Heart right ventricle (tissue), 16 donors: ENCODE measurements at regions not wholly inside any gene's neighbourhood (a gene's known extent, or its start where the extent isn't known, plus 50 kb on each side); places are given as distances from the start of the nearest gene placed in this dataset.

ENCODE experiments used
- ATAC-seq, 8 donors: fragments of 200-7000 bp; cut with Tn5 transposase; one replicate each; pipeline ENCODE4 v1.9.1; 2020; ENCODE audit warnings: mild to moderate bottlenecking in 8 of 8, moderate library complexity in 8 of 8, moderate number of reproducible peaks in 1 of 8
- DNase-seq, 2 donors: peaks; one replicate each; pipeline ENCODE4 v3.0.0-alpha.2; 2020
- H3K27ac ChIP-seq, 10 donors: fragments of 200-600 bp; sonication (generic) in 2 of 10; one replicate each; pipeline versions ENCODE4 v1.5.0 to v1.8.0; 2020 to 2022; ENCODE audit warnings: mild to moderate bottlenecking in 3 of 10
- H3K27me3 ChIP-seq, 7 donors: fragments of 200-600 bp; one replicate each; pipeline ENCODE4 v1.8.0; 2021 to 2022; ENCODE audit warnings: mild to moderate bottlenecking in 2 of 7
- H3K36me3 ChIP-seq, 9 donors: fragments of 200-600 bp; sonication (generic) in 1 of 9; one replicate each; pipeline versions ENCODE4 v1.5.0 to v1.8.0; 2020 to 2022; ENCODE audit warnings: mild to moderate bottlenecking in 2 of 9
- H3K4me1 ChIP-seq, 9 donors: fragments of 200-600 bp; sonication (generic) in 1 of 9; one replicate each; pipeline versions ENCODE4 v1.5.0 to v1.8.0; 2020 to 2022; ENCODE audit warnings: mild to moderate bottlenecking in 4 of 9
- H3K4me3 ChIP-seq, 10 donors: fragments of 200-600 bp; sonication (generic) in 2 of 10; one replicate each; pipeline versions ENCODE4 v1.5.0 to v1.8.0; 2020 to 2022; ENCODE audit warnings: mild to moderate bottlenecking in 7 of 10, moderate library complexity in 2 of 10
- H3K9me3 ChIP-seq, 11 donors: fragments of 200-600 bp in 10 of 11; sonication (generic) in 2 of 11; one replicate each; pipeline versions ENCODE4 v1.5.0 to v1.8.0; 2013 to 2022; ENCODE audit warnings: mild to moderate bottlenecking in 2 of 11, control low read depth in 1 of 11, moderate library complexity in 1 of 11
- CTCF ChIP-seq, 9 donors: fragments of 200-600 bp; sonication (generic) in 2 of 9; IDR thresholded peaks; one replicate each; pipeline versions ENCODE4 v1.5.0 to v1.8.0; 2021 to 2022; ENCODE audit warnings: antibody characterized with exemption in 9 of 9, mild to moderate bottlenecking in 5 of 9, moderate library complexity in 1 of 9
- WGBS, 2 donors: extraction: QIAGEN DNeasy Blood & Tissue Kit; methylation state at CpG; one replicate each; pipeline ENCODE4 v1.1.7; 2013; ENCODE audit warnings: inconsistent platforms in 1 of 2; 5-methylcytosine and 5-hydroxymethylcytosine counted together
- intact Hi-C, 10 donors: fragments of 100-400 bp; cut with DNase I; formaldehyde crosslinking; loops; one replicate each; pipeline versions ENCODE4 v1.11.1 to v1.14.2; 2022
- donor health status: Arrhythmogenic right ventricular cardiomyopathy.
- donor health status: ischemic (EF 13 %, LVEDD 7.1; RV severe dilation, severe dysfunction).
- donor health status: healthy with polysubstance abuse.
- donor health status: DM: no; HTN: yes; CAD: no.
- donor health status: DM: no; HTN: no; CAD: no.
- donor health status: ischemic (EF 25% LVEDD 6.9; RV normal size, moderate dysfunction).
- donor health status: ischemic (EF 25% LVEDD 5.7; RV mildly dilated, moderate dysfunction).
- donor health status: healthy.
- donor health status: DM: yes; HTN: yes; CAD: no.
- donor health status: Ischemic cardiomyopathy.
- donor health status: ischemic (EF 35%, LVEDD 5.7; RV mildly dilated, moderate dysfunction).
- donor health status: nonischemic (EF 11% LVEDD 7.7; RV severe dilation, severe dysfunction).
- donor health status: DM: yes; HTN: yes; CAD: no.
- donor health status: PGD.
- donor health status: ischemic (EF 29% LVEDD 5.4; RV normal size, mild dysfunction).
- donor health status: nonischemic (EF 23%, LVEDD 6.1; RV moderate dilation, normal function).

GRCh38 chr5:74562122-74562521 is 78.4 kb downstream of the ENC1 start:
- ATAC-seq: no peak
- WGBS, 2 donors: 55 to 58% methylated on average over 5 of the region's 5 CpGs

GRCh38 chr5:74560245-74560644 is 80.3 kb downstream of the ENC1 start:
- Histone ChIP-seq H3K27me3 (no peaks in the 10 kb centered on the region), H3K27ac (no peak overlapping the region), H3K4me3 (no peak overlapping the region), H3K9me3 (no peaks in the 10 kb centered on the region), H3K4me1 (no peaks in the 10 kb centered on the region), H3K36me3 (no peaks in the 10 kb centered on the region)
- ATAC-seq (no peak), DNase-seq (no peak)
- intact Hi-C loops: no loop called here
- TF ChIP-seq CTCF (IDR thresholded peaks at IDR 0.05): no peak

More at GRCh38 chr5:74562122-74562521, 78.4 kb downstream of the ENC1 start:
- no peak for DNase-seq
- no peak overlapping the region for H3K27ac ChIP-seq
- H3K36me3 ChIP-seq: no peaks in the 10 kb centered on the region
- H3K9me3 ChIP-seq: no peaks in the 10 kb centered on the region
- TF ChIP-seq CTCF (IDR thresholded peaks at IDR 0.05): no peak
- no peak overlapping the region for H3K4me3 ChIP-seq
- H3K27me3 ChIP-seq: no peaks in the 10 kb centered on the region
- H3K4me1 ChIP-seq: no peaks in the 10 kb centered on the region
- intact Hi-C loops: no loop called here

GRCh38 chr5:74556631-74557595 is 83.6 kb downstream of the ENC1 start:
- Histone ChIP-seq H3K9me3 (no peaks in the 10 kb centered on the region), H3K4me3 (no peak overlapping the region), H3K4me1 (no peaks in the 10 kb centered on the region), H3K27me3 (no peaks in the 10 kb centered on the region), H3K27ac (no peak overlapping the region), H3K36me3 (no peaks in the 10 kb centered on the region)
- DNase-seq: no peak
- no peak for TF ChIP-seq CTCF (IDR thresholded peaks at IDR 0.05)
- no peak for ATAC-seq
- 77 to 86% methylated on average over 6 of the region's 6 CpGs for WGBS, 2 donors
- intact Hi-C loops: no loop called here

- no peak overlapping the region for H3K27ac ChIP-seq
- no peaks in the 10 kb centered on the region for H3K4me1 ChIP-seq
- no peaks in the 10 kb centered on the region for H3K9me3 ChIP-seq
- H3K4me3 ChIP-seq: no peak overlapping the region
- intact Hi-C loops: no loop called here
- WGBS, 2 donors: 60 to 75% methylated on average over 3 of the region's 3 CpGs
- TF ChIP-seq CTCF (IDR thresholded peaks at IDR 0.05): no peak
- ATAC-seq (no peak), DNase-seq (no peak)
- no peaks in the 10 kb centered on the region for H3K36me3 ChIP-seq
- H3K27me3 ChIP-seq: no peaks in the 10 kb centered on the region
These were observed 84.5 kb downstream of the ENC1 start for GRCh38 chr5:74556006-74556405.
